ENCODE measurements at regions not wholly inside any gene's neighbourhood (a gene's known extent, or its start where the extent isn't known, plus 50 kb on each side); places are given as distances from the start of the nearest gene placed in this dataset.

DNA sequence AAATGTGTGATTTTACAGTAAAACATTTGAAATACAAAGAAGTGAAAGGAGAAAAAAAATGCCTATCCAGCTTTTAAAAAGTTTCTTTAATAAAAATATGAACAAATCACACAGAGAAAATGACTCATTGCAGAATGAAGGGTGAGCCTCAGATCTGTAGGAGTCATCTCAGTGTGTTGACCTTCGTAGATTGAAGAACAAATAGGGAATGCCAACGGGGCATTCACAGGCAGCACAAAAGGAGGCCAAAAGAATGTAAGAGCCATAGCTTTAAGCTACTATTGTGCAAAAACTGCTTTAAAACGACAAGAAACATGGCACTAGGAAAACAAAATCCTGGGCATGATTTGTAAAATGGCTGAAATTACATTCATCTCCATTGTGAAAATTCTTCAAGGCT is 782.7 kb upstream of the CELF2 start:
- TF ChIP-seq ZC3H11A (IDR thresholded peaks at IDR 0.05) (no peak), EP300 (IDR thresholded peaks at IDR 0.05) (no peak), CEBPB (IDR thresholded peaks at IDR 0.05) (no peak), BHLHE40 (IDR thresholded peaks at IDR 0.05; ENCODE audit: low read depth, low read length) (no peak), CTCF (IDR thresholded peaks at IDR 0.05) (no peak)
